Epidermal melanocyte (primary cell): ENCODE measurements at regions not wholly inside any gene's neighbourhood (a gene's known extent, or its start where the extent isn't known, plus 50 kb on each side); places are given as distances from the start of the nearest gene placed in this dataset.
"Not testable (repeated sequence)": the region's sequence is repeated elsewhere in the genome, so short reads cannot be mapped to it uniquely, and the experiment has no call there.

Source experiments
- DNase-seq: peaks from one replicate; pipeline ENCODE4 v3.0.0; 2011; ENCODE audit warnings: low spot score; ENCODE audit not compliant: insufficient read length

DNA sequence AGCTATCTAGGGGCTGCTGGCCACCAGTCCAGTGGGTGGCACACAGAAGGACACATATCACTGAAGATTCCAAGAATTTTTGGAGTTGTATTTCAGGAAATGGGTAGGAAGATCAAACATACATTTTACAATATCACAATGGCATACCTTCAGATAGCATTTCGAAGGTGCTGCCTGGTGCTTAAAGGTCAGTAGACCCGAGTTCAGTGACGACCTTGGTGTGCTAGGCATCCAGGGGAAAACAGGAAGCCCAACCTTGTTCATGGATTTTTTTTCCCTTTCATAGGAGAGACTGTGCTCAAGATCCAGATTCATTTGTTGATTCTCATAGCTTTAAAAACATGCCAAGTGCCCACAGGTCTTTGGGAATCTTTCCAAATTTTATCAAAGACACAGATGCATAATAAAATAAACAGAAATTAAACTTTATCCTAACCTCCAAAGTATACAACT lies 51.0 kb upstream of the RCBTB2 start:
- no peak for DNase-seq

- peak; percentile 74 for DNase-seq
Observed at GRCh38 chr13:48585456-48585840, 52.6 kb upstream of the RCBTB2 start.

- no peak for DNase-seq
Observed at GRCh38 chr13:48586591-48587103, 53.8 kb upstream of the RCBTB2 start.

DNA sequence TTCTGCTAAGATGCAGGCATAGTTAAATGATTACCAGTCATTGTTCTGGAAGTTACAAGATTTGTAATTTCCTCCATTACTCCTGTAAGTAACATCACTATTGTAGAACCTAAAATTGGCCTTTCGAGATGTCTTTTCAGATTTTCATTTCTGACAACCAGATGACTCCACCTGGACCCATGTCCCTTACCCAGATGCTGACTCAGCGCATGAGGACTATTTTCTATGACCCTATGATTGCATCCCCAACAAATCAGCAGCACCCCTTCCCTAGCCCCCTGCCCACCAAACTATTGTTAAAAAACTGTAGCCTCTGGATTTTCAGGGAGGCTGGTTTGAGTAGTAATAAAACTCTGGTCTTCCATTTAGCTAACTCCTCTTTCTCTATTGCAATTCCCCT lies 55.2 kb upstream of the RCBTB2 start:
- no peak for DNase-seq

- DNase-seq = no peak
Observed at GRCh38 chr13:48590141-48590901, 57.4 kb upstream of the RCBTB2 start.

DNA sequence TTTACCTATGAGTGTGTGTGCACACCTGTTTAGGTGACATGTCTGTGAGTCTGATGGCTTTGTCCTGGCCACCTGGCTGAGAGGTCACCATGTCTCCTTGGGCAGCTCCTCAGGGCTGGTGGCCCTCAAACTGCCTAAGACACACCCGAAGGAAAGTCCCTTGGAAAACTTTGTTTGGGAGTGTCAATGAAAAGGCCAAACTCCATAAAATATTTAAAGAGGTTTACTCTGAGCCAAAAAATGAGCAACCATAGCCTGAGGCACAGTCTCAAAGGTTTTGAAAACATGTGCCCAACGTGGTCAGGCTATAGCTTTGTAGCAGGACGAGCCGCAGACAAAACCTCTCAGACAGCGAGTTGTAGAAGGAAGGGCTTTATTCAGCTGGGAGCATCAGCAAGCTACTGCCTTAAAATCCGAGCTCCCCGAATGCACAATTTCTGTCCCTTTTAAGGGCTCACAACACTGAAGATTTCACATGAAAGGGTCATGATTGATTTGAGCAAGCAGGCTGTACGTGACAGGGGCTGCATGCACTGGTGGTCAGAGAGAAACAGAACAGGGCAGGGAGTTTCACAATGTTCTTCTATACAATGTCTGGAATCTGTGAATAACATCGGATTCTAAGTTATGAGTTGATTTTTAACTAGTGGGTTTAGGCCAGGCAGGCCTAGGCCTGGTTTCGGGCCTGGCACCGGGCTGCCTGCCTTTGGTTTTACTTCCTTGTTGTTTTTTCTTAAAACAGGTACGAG lies 58.4 kb upstream of the RCBTB2 start:
- DNase-seq = not testable (repeated sequence)

DNA sequence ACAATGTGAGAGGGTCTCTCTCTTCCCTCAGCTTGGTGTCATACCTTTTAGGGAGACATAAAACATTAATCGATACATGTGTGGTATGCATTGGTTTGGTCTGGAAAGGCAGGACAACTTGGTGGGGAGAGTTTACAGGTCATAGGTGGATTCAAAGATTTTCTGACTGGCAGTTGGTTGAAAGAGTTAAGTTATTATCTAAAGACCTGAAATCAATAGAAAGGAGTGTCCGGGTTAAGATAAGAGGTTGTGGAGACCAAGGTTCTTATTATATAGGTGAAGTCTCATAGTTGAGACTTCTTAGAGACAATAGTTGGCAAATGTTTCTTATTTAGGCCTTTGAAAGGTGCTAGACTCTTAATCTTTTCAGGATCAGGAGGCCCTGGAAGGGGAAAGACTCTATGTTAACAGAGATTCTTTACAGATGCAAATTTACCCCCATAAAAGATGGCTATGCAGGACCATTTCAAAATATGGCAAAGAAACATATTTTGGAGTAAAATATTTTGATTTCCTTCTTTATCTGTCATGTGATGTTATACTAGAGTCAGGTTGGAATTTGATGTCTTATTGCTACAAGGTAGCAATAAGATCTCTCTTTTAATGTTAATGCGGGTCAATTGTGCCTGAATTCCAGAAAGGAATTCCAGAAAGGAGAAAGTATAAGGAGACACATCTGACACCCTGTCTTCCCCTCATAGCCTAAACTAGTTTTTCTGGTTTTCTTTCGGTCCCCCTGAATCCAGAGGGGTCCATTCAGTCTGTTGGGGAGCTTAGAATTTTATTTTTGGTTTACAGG lies 59.2 kb upstream of the RCBTB2 start:
- no peak for DNase-seq

GRCh38 chr13:48592688-48593049 lies 59.8 kb upstream of the RCBTB2 start:
- no peak for DNase-seq

GRCh38 chr13:48593536-48593935 lies 60.2 kb upstream of the CYSLTR2 start:
- no peak for DNase-seq

GRCh38 chr13:48594096-48594815 lies 59.5 kb upstream of the CYSLTR2 start:
- DNase-seq = no peak

DNA sequence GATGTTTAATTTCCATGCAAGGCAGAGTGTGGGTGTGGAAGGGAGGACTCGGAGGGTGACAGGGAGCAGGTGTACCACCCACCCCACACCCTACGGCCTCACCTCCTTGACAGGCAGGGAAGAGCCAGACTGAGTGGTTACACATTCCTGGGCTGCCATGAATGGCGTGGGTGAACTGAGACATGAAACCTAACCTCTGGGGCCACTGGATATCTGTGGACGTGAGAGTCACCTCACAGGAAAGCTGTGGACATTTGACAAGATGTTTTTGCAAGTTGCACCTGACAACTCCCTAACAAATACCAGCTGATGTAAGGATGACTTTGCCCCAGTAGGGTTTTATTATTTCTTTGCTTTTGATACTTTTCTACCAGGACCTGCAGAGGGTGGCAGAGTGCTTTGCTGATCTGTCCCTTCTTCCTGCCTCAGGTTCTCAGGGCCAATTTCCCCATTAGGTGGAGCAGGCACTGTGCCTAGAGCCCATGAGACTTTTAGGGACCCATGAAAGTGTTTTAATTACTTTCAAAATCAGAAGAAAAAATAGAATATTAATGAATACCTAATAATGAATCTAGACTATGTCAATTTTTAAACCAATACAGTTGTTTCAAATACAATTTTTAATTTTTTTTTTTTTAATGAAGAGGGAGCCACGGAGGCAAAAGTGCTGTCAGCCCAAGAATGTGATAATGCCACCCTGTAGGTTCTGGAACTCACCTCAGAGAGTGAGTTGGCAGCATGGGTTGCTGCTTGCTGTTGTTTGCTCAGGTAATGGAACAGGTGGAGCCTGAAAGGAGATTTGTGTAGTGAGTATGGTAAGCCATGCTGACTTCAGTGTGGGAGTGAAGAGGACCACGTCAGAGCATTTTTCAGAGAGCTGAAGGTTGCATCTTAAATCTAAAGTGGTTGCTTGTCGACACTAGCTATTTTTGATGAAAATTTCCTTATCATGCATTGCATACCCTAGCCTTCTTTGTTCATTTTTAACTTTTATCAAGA lies 58.0 kb upstream of the CYSLTR2 start:
- no peak for DNase-seq

DNA sequence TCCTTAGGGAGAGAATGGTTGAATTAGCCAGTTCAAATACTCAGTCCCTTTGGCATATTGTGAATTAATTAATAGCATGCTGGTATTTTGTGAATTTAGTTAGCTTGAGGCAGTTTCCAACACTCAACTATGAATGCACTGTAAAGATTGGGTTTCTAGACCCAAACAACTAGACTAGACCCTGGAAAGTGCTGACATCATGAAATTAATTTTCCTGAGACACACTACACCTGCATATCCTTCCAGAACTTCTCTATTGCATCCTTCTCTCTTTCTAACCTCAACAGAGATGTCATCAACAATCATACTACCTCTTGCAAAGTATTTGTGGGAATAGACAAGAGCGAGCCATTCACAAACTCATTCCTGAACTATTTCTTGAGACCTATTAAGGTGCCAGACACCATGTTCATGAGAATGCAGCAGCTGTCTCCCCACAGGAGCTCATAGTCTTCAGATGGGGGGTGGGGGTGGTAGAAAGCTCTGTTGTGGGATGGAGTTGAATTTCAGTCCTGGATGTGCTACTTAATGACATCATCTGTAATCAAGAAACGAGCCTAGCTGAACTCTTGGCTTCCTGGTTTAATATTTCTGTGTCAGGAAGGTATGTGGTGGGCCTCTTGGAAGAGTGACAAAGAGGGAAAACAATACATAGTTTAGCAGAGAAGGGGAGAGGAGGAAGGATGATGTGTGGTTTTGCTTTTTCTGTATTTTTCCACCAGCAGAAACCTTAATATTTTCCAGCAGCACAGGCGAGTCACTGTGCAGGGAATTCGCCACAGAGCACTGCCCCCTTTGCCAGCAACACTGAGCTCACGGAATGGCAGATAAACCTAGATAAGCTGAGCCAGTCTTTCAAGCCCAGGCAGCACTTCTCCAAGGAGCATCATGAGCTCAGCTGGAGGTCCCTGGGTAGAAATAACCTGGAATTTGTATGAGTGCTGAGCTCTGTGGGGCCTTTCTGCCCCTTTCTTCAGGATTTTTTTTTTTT lies 53.1 kb upstream of the CYSLTR2 start:
- no peak for DNase-seq

DNA sequence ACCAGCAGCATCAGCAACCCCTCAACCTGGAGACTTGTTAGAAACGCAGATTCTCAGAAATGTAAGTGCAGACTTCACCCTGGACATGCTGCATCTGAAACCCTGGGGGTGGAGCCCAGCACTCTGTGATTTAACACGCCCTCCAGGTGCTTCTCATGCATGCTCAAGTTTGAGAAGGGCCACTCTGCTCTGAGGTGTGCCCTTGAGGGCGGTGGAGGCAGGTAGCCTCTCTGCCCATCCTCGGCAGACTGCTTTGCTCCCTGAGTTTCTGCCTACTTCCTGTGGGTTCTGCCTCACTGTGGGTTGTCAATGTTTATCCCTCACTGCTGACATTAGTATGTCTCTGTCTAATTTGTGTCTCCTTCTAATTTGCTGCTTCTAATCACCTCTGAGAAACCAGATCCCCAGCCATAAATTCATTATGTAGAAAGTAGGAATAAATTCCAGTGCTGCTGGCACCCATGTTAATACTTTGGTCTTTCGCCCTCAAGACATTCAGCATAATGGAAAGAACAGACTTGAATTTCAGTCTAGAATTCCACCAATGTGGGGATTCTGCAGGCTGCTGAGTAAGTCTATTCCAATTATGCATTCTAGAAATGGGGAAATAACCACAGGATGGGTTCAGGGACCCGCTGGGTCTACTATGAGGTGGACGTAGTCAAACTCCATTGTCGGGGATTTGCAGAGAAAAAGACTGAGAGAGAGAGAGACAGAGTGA lies 51.3 kb upstream of the CYSLTR2 start:
- no peak for DNase-seq

- no peak for DNase-seq
Observed at GRCh38 chr13:48603375-48603774, 50.4 kb upstream of the CYSLTR2 start.
